GM23248 (cell line): ENCODE measurements at regions not wholly inside any gene's neighbourhood (a gene's known extent, or its start where the extent isn't known, plus 50 kb on each side); places are given as distances from the start of the nearest gene placed in this dataset.

Experiments
- DNase-seq: peaks from one replicate; pipeline ENCODE4 v3.0.0-alpha.2; 2015
- H2AFZ ChIP-seq: fragments of 200-600 bp; sonication (generic); 2 replicates; pipeline ENCODE4 v1.6.1; 2016; ENCODE audit warnings: antibody characterized with exemption
- H3F3A ChIP-seq: fragments of 200-600 bp; sonication (generic); 2 replicates; pipeline ENCODE4 v1.6.1; 2016; ENCODE audit warnings: mild to moderate bottlenecking, antibody characterized with exemption, mixed run types; ENCODE audit not compliant: insufficient read depth
- H3K27ac ChIP-seq: fragments of 200-600 bp; sonication (generic); 2 replicates; pipeline ENCODE4 v1.5.1; 2016; ENCODE audit warnings: mild to moderate bottlenecking
- H3K27me3 ChIP-seq: fragments of 200-600 bp; sonication (generic); replicated peaks from 2 replicates; pipeline ENCODE4 v1.6.1; 2016; ENCODE audit warnings: mild to moderate bottlenecking; ENCODE audit not compliant: insufficient read depth
- H3K36me3 ChIP-seq: fragments of 200-600 bp; sonication (generic); 2 replicates; pipeline ENCODE4 v1.6.1; 2016; ENCODE audit warnings: low read depth, mild to moderate bottlenecking
- H3K4me1 ChIP-seq: fragments of 200-600 bp; sonication (generic); 2 replicates; pipeline ENCODE4 v1.6.1; 2016; ENCODE audit warnings: mild to moderate bottlenecking; ENCODE audit not compliant: insufficient read depth
- H3K4me2 ChIP-seq: fragments of 200-600 bp; sonication (generic); one replicate; pipeline ENCODE4 v1.6.1; 2016; ENCODE audit warnings: mild to moderate bottlenecking; ENCODE audit not compliant: unreplicated experiment
- H3K4me3 ChIP-seq: fragments of 200-600 bp; sonication (generic); 2 replicates; pipeline ENCODE4 v1.5.1; 2016; ENCODE audit warnings: mild to moderate bottlenecking
- H3K79me2 ChIP-seq: fragments of 200-600 bp; sonication (generic); 2 replicates; pipeline ENCODE4 v1.6.1; 2016; ENCODE audit warnings: mild to moderate bottlenecking; ENCODE audit not compliant: insufficient read depth
- H3K9ac ChIP-seq: fragments of 200-600 bp; sonication (generic); 2 replicates; pipeline ENCODE4 v1.6.1; 2016; ENCODE audit warnings: mild to moderate bottlenecking
- H3K9me2 ChIP-seq: fragments of 200-600 bp; sonication (generic); 2 replicates; pipeline ENCODE4 v1.6.1; 2016; ENCODE audit warnings: mixed run types, mild to moderate bottlenecking, moderate library complexity; ENCODE audit not compliant: insufficient read depth
- H3K9me3 ChIP-seq: fragments of 200-600 bp; sonication (generic); one replicate; pipeline ENCODE4 v1.6.1; 2017; ENCODE audit warnings: low read depth
- H4K20me1 ChIP-seq: fragments of 200-600 bp; sonication (generic); 2 replicates; pipeline ENCODE4 v1.6.0; 2016; ENCODE audit not compliant: insufficient read depth
- EZH2 ChIP-seq: fragments of 200-600 bp; sonication (generic); IDR thresholded peaks from 2 replicates; pipeline ENCODE4 v1.6.1; 2018; ENCODE audit warnings: antibody characterized with exemption, mild to moderate bottlenecking; ENCODE audit not compliant: insufficient read depth, poor library complexity, severe bottlenecking
- EZH2phosphoT487 ChIP-seq: fragments of 200-600 bp; sonication (generic); IDR thresholded peaks from 2 replicates; pipeline ENCODE4 v1.6.1; 2018; ENCODE audit warnings: antibody characterized with exemption, moderate library complexity, mild to moderate bottlenecking, low read depth; ENCODE audit not compliant: insufficient read depth
- WGBS, 2 experiments: methylation state at CpG; one replicate each; pipeline ENCODE4 v1.1.6; 2015 to 2017; ENCODE audit warnings: low lambda C conversion rate in 2 of 2, low coverage in 1 of 2; ENCODE audit errors: missing lambda C conversion rate in 2 of 2; 5-methylcytosine and 5-hydroxymethylcytosine counted together
- in situ Hi-C: fragments of 300-500 bp; cut with MboI; formaldehyde crosslinking; loops from 2 replicates; pipeline ENCODE4 v1.15.0; 2020

- Histone ChIP-seq H3K9me3 (no peaks in the 10 kb centered on the region), H3K9me2 (no peaks in the 10 kb centered on the region), H2AFZ (peak overlapping the region; percentile 44; the same call in 1 of the 2 replicates), H3K79me2 (no peaks in the 10 kb centered on the region), H3K27ac (peak overlapping the region; percentile 55), H3K27me3 (no peaks in the 10 kb centered on the region), H3K36me3 (no peaks in the 10 kb centered on the region), H3K4me3 (peak overlapping the region; percentile 12), H3K9ac (no peak overlapping the region), H3F3A (peaks cover 30% of the 10 kb centered on the region), H3K4me1 (peaks cover 27% of the 10 kb centered on the region), H3K4me2 (peak overlapping the region; percentile 43), H4K20me1 (no peaks in the 10 kb centered on the region)
- 39 to 47% methylated on average over 5 of the region's 5 CpGs for WGBS, 2 experiments
- in situ Hi-C loops, result no loop called here
- TF ChIP-seq EZH2 (no peak), EZH2phosphoT487 (no peak)
- DNase-seq, result peak; percentile 84
Measured at GRCh38 chr12:92289629-92290349, 144.1 kb upstream of the BTG1 start.

- H3K79me2 ChIP-seq, result no peaks in the 10 kb centered on the region
- TF ChIP-seq EZH2, result no peak
- TF ChIP-seq EZH2phosphoT487, result no peak
- no peak overlapping the region for H3K9ac ChIP-seq
- no peak overlapping the region for H3K27ac ChIP-seq
- H3K9me3 ChIP-seq, result no peaks in the 10 kb centered on the region
- no peak overlapping the region for H3K4me3 ChIP-seq
- in situ Hi-C loops, result no loop called here
- peaks cover 23% of the 10 kb centered on the region for H3K4me1 ChIP-seq
- H3K27me3 ChIP-seq, result no peaks in the 10 kb centered on the region
- no peak overlapping the region for H3K4me2 ChIP-seq
- no peak for DNase-seq
- no peaks in the 10 kb centered on the region for H3K9me2 ChIP-seq
- peaks cover 30% of the 10 kb centered on the region for H3F3A ChIP-seq
- H4K20me1 ChIP-seq, result no peaks in the 10 kb centered on the region
- H2AFZ ChIP-seq, result peak overlapping the region; percentile 56
- 99 to 100% methylated on average over 8 of the region's 8 CpGs for WGBS, 2 experiments
- no peaks in the 10 kb centered on the region for H3K36me3 ChIP-seq
Measured at GRCh38 chr12:92288561-92288960, 142.9 kb upstream of the BTG1 start.

GRCh38 chr12:92278378-92278828, 132.8 kb upstream of the BTG1 start:
- Histone ChIP-seq H3K4me1 (no peaks in the 10 kb centered on the region), H3K36me3 (no peaks in the 10 kb centered on the region), H3K4me2 (no peak overlapping the region), H3K9ac (no peak overlapping the region), H3K9me3 (no peaks in the 10 kb centered on the region), H3F3A (no peaks in the 10 kb centered on the region), H3K9me2 (no peaks in the 10 kb centered on the region), H3K79me2 (no peaks in the 10 kb centered on the region), H4K20me1 (no peaks in the 10 kb centered on the region), H3K27ac (no peak overlapping the region), H3K27me3 (no peaks in the 10 kb centered on the region), H2AFZ (peak overlapping the region; percentile 53; the same call in 1 of the 2 replicates), H3K4me3 (no peak overlapping the region)
- in situ Hi-C loops, result no loop called here
- TF ChIP-seq EZH2, result no peak
- no peak for TF ChIP-seq EZH2phosphoT487
- WGBS, 2 experiments, result 10 to 18% methylated on average over 2 of the region's 2 CpGs
- DNase-seq, result peak; percentile 25

- Histone ChIP-seq H3K4me2 (no peak overlapping the region), H3K4me1 (no peaks in the 10 kb centered on the region), H3F3A (no peaks in the 10 kb centered on the region), H4K20me1 (no peaks in the 10 kb centered on the region), H3K9ac (no peak overlapping the region), H2AFZ (no peak overlapping the region), H3K79me2 (no peaks in the 10 kb centered on the region), H3K9me3 (no peaks in the 10 kb centered on the region), H3K36me3 (no peaks in the 10 kb centered on the region), H3K27ac (no peak overlapping the region), H3K9me2 (no peaks in the 10 kb centered on the region), H3K27me3 (no peaks in the 10 kb centered on the region), H3K4me3 (no peak overlapping the region)
- WGBS, 2 experiments, result 48 to 50% methylated on average over 2 of the region's 2 CpGs
- TF ChIP-seq EZH2phosphoT487 (no peak), EZH2 (no peak)
- in situ Hi-C loops, result no loop called here
- no peak for DNase-seq
Measured at GRCh38 chr12:92277795-92278194, 132.1 kb upstream of the BTG1 start.

- no peak overlapping the region for H3K27ac ChIP-seq
- no peak for DNase-seq
- TF ChIP-seq EZH2, result no peak
- TF ChIP-seq EZH2phosphoT487, result no peak
- H3K9me3 ChIP-seq, result no peaks in the 10 kb centered on the region
- H3K4me1 ChIP-seq, result no peaks in the 10 kb centered on the region
- in situ Hi-C loops, result no loop called here
- 76 to 77% methylated on average over 1 of the region's 1 CpG for WGBS, 2 experiments
- H3K4me3 ChIP-seq, result no peak overlapping the region
- no peak overlapping the region for H3K4me2 ChIP-seq
- no peaks in the 10 kb centered on the region for H3K9me2 ChIP-seq
- no peaks in the 10 kb centered on the region for H4K20me1 ChIP-seq
- H2AFZ ChIP-seq, result no peak overlapping the region
- H3K27me3 ChIP-seq, result no peaks in the 10 kb centered on the region
- H3K36me3 ChIP-seq, result no peaks in the 10 kb centered on the region
- H3F3A ChIP-seq, result no peaks in the 10 kb centered on the region
- H3K79me2 ChIP-seq, result no peaks in the 10 kb centered on the region
- H3K9ac ChIP-seq, result no peak overlapping the region
Measured at GRCh38 chr12:92276276-92276675, 130.6 kb upstream of the BTG1 start.
